ENCODE measurements at regions not wholly inside any gene's neighbourhood (a gene's known extent, or its start where the extent isn't known, plus 50 kb on each side); places are given as distances from the start of the nearest gene placed in this dataset.

- no peak for DNase-seq (ENCODE audit: low read depth, low spot score)
- H3K27ac ChIP-seq, result no peak overlapping the region
Observed at GRCh38 chr5:105947461-105947860, 1723.3 kb downstream of the EFNA5 start.

- DNase-seq (ENCODE audit: low read depth, low spot score), result no peak
- H3K27ac ChIP-seq, result no peak overlapping the region
Observed at GRCh38 chr5:105945203-105945972, 1725.3 kb downstream of the EFNA5 start.

- no peak for DNase-seq (ENCODE audit: low read depth, low spot score)
- H3K27ac ChIP-seq, result no peak overlapping the region
Observed at GRCh38 chr5:105940181-105940580, 1730.6 kb downstream of the EFNA5 start.

- no peak for DNase-seq (ENCODE audit: low read depth, low spot score)
- no peak overlapping the region for H3K27ac ChIP-seq
Observed at GRCh38 chr5:105934171-105934570, 1736.6 kb downstream of the EFNA5 start.

DNA sequence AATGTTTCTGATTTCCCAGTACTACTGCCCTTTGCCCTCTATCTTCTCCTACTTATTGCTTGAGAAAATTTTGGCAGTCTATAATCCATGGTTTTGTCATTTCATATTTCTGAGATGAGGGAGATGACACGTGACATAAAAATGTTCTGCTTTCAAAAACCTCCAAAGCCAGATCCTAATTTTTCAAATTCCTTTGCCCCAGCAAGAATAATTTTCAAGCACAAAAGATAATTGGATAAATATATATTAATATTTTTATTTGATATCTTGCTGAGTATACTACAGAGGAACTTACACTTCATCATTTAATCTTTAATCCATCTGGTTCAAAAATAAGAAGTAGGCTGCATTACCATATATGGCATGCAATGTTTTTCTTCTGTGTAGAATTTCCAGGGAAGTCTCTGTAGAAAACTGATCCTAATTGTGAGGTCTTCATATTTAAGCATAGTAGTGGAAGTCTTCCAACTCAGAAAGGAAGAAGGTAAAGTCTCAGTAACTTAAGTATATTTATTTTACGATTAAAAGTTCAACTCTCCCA, 1738.8 kb downstream of the EFNA5 start:
- DNase-seq (ENCODE audit: low read depth, low spot score), result no peak
- no peak overlapping the region for H3K27ac ChIP-seq

DNA sequence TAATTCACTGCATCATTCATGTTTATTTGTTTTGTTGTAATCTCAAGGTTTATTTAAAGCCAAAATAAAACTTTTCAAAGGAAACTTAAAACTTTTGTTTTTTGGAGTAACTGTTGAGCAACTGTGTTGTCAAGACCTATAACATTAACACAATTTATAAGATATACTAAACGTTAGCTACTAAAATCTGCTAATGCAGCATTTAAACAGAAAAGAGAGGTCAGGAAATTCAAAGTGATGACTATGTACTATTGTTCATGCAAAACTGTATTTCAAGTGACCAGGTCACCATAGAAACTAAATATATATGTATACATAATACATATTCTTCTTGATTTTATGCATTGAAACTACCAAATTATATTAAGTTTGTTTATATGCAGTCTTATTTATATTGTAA, 1740.9 kb downstream of the EFNA5 start:
- no peak overlapping the region for H3K27ac ChIP-seq
- no peak for DNase-seq (ENCODE audit: low read depth, low spot score)

DNA sequence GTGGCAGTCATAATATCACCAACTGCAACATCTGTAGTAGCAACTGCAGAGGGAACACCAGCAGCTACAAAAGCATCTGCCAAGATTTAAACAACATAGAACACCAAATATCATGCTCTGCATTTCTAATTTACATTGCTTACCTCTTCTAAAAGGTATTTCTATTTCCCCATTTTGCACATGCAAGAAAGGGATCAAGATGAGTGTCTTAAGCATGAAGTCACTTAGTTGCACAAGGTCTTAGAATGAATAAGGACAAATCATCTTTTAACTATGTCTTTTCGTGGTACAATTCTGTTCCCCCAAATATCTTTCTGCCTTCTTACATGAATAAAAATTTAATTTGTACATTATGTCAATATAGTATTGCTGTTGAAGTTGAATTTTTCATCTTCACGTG, 1746.4 kb downstream of the EFNA5 start:
- peak; percentile 3 for DNase-seq (ENCODE audit: low read depth, low spot score)
- H3K27ac ChIP-seq, result peak overlapping the region; percentile 24

- DNase-seq (ENCODE audit: low read depth, low spot score), result no peak
- H3K27ac ChIP-seq, result no peak overlapping the region
Observed at GRCh38 chr5:105922574-105922973, 1748.2 kb downstream of the EFNA5 start.

DNA sequence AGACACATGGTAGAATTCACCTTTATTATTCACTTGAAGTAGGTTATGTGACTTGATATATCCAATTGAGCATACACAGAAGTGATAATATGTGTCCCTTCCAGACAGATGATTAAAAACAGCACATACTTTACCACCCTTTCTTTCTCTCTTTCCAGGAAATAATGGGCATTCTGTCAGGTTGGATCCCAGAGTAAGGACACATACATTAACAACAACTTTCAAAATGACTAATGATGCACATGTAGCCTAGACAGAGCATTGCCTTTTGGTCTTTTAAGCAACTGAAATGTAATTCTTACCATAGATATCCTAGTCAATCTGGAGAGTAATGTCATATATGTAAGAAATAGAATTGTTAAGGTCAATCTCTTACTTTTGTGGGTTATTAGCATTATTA, 1748.7 kb downstream of the EFNA5 start:
- DNase-seq (ENCODE audit: low read depth, low spot score), result no peak
- H3K27ac ChIP-seq, result no peak overlapping the region

GRCh38 chr5:105917189-105917588, 1753.5 kb downstream of the EFNA5 start:
- H3K27ac ChIP-seq, result no peak overlapping the region
- DNase-seq (ENCODE audit: low read depth, low spot score), result no peak

DNA sequence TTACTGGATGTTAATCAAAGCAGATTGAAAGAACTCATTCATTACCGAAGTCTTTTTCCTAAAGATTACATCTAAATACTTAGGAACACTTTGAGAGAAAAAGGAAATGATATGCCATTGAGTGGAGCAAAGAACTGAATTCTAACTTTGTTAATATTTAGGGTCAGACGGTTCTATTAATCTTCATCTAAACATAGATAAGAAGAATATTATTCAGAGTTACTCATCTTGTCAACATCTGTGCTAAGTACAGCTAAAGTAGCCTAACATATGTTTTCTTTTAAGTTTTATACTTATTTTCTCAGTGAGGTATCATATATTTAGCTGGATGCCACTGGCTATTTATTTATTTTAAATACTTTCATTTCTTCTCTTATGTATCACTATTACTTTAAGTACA, 1763.7 kb downstream of the EFNA5 start:
- no peak for DNase-seq (ENCODE audit: low read depth, low spot score)
- H3K27ac ChIP-seq, result no peak overlapping the region

DNA sequence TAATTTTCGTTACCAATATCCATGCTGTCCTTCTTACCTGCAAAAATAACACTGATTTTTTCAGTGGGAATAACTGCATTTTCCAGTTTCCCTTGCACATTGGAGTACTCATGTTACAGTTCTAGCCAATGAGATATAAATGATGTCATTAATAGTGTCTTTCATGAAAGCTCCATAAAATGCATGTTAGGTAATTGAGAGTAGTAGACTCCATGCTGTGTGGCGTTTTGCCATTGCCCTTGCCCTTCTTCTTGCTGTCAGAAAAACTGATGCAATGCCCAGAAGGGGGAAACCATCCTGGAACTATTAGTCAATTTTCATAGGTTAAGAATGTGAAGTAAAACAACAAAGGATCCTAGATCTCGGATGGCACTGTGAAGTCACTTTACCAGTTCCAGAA, 1765.3 kb downstream of the EFNA5 start:
- no peak for DNase-seq (ENCODE audit: low read depth, low spot score)

GRCh38 chr5:105903069-105903468, 1767.7 kb downstream of the EFNA5 start:
- H3K27ac ChIP-seq, result no peak overlapping the region
- no peak for DNase-seq (ENCODE audit: low read depth, low spot score)

More for the DNA sequence above, 1765.3 kb downstream of the EFNA5 start:
- no peak overlapping the region for H3K27ac ChIP-seq

- no peak overlapping the region for H3K27ac ChIP-seq
- no peak for DNase-seq (ENCODE audit: low read depth, low spot score)
Observed at GRCh38 chr5:105899726-105900125, 1771.0 kb downstream of the EFNA5 start.

DNA sequence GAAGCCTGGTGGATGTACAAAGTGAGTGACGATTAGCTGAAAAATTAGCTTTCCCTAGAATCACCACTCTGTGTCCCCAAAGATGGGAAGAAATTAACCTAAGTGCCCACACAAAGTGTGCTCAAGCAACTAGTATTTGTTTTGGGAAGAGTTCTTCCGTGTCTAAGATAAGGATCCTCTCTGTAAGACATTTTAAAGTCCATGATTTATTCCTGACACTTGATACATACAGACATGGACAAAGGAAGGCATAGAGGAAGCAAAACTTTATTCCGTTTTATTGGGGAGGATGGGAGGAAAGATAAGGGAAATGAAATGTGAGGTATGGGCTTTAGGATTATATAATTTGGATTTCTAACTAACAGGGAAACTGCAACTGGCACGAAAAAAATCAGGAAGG, 1772.6 kb downstream of the EFNA5 start:
- DNase-seq (ENCODE audit: low read depth, low spot score), result no peak
- H3K27ac ChIP-seq, result no peak overlapping the region

DNA sequence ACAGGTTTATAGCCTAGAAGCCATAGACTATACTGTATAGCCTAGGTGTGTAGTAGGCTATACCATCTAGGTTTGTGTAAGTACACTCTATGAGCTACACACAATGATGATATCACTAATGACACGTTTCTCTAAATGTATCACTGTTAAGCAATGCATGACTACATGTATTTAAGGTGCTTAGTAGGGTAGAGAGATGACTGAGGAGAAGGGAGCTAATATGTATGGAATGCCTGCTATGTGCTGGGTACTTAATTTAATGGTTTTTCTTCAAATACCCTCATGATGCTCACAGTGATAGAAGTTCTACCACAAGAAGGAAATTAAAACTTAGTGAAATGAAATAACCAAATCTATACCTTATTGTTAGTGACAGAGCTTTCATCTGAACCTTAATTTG, 1785.5 kb downstream of the EFNA5 start:
- DNase-seq (ENCODE audit: low read depth, low spot score), result peak; percentile 20
- no peak overlapping the region for H3K27ac ChIP-seq

DNA sequence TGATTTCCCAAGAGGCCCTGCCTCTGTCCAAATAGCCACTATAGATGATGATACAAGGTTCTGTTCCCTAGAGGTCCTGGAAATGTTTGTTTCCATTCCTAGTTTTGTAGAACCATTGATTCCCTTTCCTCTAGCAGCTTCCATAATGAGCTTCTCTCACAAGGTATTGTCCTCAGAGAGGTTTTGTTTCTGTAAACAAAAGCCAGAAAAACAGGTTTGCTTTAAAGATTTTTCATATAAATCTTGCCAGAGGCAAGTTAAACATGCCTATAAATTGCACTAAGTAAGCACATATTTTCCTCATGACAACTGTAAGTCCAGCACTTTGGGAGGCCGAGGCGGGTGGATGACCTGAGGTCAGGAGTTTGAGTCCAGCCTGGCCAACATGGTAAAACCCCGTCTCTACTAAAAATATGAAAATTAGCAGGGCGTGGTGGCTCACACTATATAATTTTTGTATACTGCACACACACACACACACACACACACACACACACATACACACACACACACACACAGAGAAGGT, 1787.7 kb downstream of the EFNA5 start:
- DNase-seq (ENCODE audit: low read depth, low spot score), result peak; percentile 51
- H3K27ac ChIP-seq, result no peak overlapping the region

- H3K27ac ChIP-seq, result no peak overlapping the region
- DNase-seq (ENCODE audit: low read depth, low spot score), result no peak
Observed at GRCh38 chr5:105878402-105878801, 1792.3 kb downstream of the EFNA5 start.

GRCh38 chr5:105877592-105877991, 1793.1 kb downstream of the EFNA5 start:
- no peak for DNase-seq (ENCODE audit: low read depth, low spot score)
- H3K27ac ChIP-seq, result no peak overlapping the region

GRCh38 chr5:105874316-105874715, 1796.4 kb downstream of the EFNA5 start:
- no peak for DNase-seq (ENCODE audit: low read depth, low spot score)
- H3K27ac ChIP-seq, result no peak overlapping the region

- no peak overlapping the region for H3K27ac ChIP-seq
- no peak for DNase-seq (ENCODE audit: low read depth, low spot score)
Observed at GRCh38 chr5:105872569-105873270, 1798.0 kb downstream of the EFNA5 start.
